Non-pigmented ciliary epithelial cell (primary cell): ENCODE measurements at regions not wholly inside any gene's neighbourhood (a gene's known extent, or its start where the extent isn't known, plus 50 kb on each side); places are given as distances from the start of the nearest gene placed in this dataset.

Source experiments
- DNase-seq: peaks from one replicate; pipeline ENCODE4 v3.0.0-alpha.2; 2010; ENCODE audit warnings: low read depth

- no peak for DNase-seq
Observed at GRCh38 chr16:64409783-64410210, 712.1 kb downstream of the CDH11 start.

DNA sequence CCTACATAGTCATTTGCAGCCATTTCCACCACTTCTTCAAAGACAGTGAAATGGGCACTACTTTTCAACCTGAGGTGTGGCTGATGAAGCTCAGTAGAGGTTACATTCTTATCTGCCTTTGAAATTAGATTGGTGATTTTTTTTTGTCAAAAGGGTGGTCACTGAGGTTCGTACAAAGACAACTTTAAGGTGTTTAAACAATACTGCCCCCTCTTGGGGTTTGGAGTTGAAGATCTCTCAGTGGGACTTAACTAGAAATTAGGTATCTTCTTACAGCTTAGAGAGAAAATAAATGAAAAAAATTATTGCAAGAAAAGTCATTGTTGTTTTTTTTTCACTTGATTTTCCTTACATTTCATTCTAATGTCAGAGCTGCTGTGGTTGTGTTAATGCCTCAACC lies 713.2 kb downstream of the CDH11 start:
- no peak for DNase-seq

GRCh38 chr16:64406770-64407181 lies 715.1 kb downstream of the CDH11 start:
- no peak for DNase-seq

DNA sequence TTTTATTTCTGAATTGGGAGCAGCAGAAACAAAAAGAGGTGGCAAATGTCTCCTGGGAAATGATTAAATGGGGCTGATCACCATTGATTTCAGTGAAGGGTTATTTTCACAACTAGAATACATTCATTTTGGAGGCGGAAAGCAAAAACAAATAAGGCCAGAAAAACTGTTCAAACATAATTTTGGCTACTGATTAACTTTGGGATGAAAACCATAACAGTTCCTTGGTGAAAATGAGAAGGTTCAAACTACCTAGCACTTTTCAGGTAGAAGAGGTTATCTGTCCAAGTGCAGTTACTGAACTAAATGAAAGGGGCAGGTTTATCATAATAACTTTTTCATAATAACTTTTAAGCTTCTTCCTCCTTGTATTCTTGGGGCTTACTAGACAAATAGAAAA lies 718.5 kb downstream of the CDH11 start:
- no peak for DNase-seq

DNA sequence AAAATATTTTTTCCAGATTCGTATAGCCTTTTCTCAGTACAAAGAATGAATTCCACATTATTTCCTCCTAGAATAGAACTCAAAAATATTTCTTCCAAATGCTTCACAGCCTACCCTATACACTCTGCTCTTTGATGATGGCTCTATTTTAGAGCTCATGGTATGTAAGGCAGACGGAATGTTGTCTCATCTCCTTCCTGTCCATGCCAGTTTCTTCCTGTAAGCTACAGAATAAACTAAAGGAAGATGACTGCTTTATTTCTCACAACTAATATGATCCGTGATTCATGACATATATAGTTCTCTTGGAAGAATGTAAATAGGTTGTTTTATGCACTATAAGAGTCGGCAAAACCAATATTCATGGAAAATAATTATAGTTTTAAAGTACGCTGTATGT lies 723.1 kb downstream of the CDH11 start:
- no peak for DNase-seq

- DNase-seq = no peak
Observed at GRCh38 chr16:64397945-64398508, 723.8 kb downstream of the CDH11 start.

GRCh38 chr16:64397042-64397441 lies 724.8 kb downstream of the CDH11 start:
- no peak for DNase-seq

DNA sequence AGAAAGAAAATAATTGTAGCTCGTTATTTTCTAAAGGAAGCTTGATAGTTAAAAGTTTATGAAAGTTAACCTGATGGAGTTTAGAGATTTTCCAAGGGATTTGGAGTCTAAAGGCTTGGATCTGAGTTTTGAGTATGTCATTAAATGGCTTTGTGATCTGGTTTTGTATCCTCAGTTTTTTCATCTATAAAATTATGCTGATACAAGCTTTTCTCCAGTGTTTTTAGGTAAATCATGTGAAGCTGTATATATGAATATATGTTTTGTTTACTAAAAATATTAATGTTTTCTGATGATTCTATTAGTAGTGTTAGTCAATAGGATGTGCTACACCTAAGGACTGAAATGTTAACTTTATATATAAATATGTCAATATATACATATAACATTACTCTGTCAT lies 727.8 kb downstream of the CDH11 start:
- DNase-seq = no peak

DNA sequence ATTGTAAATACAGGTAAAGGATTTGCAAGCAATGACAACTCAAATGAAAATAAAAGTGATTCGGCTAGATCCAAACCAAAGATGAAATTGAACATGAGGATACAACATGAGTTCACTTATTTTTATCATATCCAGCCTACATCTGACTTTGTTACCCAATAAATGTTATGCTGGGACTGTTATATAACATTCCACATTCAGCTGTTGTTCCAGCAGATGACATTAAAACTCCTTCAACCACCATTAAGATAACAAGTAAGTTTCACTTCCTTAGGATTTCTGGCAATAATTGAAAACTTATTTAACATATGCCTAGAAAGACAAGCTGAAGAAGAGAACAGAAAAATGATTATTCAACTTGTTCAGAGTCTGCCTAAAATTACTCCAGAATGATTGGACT lies 729.4 kb downstream of the CDH11 start:
- no peak for DNase-seq

DNA sequence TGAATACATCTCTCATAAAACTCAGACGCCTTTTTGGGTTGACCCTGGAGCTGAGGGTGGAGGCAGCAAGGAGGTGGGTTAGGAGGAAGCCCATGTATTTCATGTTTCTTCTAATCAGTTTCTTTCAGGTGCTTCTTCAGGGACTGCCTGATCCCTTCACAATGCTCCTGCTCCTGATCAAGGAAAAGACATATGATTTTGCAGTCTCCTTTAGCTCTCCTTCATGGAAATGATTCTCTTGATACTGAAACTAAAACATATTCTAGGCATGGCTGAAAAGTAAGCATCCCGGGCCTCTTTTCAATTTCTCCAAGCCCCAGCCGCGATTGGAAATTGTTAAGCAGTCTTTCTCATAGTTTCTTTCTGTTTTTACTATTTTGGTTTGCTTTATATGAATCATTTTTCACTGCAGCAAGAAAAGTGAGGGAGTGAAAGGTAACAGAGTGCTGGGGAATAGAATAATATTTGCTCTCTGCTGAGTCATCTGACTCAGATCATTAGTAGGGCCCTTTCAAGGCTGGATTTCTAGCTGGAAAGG lies 730.7 kb downstream of the CDH11 start:
- DNase-seq = no peak

DNA sequence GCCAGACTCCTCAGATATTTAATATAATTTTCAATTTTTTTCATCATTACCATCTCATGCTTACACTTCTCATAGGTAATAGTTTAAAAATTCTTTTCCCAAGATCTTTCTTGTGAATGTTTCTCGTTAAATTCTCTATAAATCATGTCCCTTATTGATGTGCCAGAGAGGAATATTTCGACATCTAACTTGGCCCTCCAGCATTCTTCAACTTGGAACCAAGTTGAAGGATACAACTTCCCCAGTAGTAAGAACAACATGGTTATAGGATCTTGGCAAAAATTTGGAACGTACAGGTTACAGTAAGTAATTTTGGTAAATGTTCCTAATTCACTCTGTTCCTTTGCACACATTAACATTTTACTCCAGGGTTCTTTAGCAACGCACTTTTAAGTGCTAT lies 731.8 kb downstream of the CDH11 start:
- DNase-seq = no peak

GRCh38 chr16:64384636-64385035 lies 737.2 kb downstream of the CDH11 start:
- DNase-seq = no peak

DNA sequence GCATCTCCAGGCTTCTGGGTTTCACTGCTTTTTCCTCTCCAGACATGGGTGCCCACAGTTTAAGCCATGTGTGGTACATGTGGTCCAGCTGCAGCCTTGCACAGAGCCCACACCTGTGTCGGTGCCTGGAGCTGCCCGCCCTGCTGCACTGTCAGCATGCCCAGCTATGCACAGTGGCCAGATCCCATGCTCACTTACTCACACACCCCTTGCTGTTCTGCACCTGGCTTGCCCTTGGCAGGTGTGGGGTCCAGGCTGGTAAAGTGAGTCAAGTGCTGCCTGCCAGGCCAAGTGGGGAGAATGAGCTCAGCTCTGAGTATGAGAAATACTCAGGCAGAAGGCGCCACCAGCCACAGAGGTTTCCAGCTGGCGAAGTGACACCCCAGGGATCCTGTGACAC lies 739.9 kb downstream of the CDH11 start:
- DNase-seq = no peak

DNA sequence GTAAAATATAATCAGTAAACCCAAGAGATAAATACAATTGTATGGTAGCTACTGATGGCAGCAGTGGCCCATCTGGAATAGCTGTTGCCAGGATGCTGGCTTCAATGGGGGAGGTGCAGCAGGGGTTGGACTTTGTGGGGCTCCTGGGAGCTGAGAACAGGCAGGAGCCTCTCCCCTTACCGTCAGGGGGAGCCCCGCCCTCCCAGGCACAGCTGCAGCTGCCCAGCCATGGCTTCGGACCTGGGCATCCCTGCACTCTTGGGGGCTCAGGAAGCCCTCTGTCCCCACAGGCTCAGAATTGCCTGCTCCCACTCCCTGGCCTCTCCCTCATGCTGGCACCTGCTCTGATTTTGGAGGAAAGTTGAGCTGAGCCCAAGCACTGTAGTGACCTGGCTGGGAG lies 741.1 kb downstream of the CDH11 start:
- no peak for DNase-seq

DNA sequence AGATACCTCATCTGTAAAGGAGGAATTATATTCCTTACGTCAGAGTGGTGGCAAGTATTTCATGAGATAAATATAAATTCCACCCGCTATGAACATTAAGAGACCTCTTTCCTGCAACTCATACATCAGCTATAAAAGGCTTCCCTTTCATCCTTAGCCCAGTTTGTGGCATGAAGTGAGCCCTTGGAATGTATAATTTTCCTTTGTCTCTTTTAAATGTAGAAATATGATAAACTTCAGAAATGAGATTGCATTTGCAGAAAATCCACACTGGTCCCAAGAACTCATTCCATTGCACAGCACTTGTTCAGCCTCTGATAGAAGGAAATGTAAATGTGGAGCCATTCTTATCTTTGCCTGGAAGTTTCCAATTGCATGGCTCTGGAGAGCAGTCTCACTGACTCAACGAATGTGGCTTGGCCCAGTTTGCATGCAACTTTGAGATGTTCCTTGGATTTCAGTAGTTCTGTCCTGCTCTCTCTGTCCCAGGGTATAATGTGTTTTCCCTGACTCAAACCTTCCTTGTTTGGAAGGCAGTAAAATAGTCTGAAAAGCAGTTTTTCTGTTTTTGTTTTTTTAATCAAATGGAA lies 746.4 kb downstream of the CDH11 start:
- DNase-seq = no peak

DNA sequence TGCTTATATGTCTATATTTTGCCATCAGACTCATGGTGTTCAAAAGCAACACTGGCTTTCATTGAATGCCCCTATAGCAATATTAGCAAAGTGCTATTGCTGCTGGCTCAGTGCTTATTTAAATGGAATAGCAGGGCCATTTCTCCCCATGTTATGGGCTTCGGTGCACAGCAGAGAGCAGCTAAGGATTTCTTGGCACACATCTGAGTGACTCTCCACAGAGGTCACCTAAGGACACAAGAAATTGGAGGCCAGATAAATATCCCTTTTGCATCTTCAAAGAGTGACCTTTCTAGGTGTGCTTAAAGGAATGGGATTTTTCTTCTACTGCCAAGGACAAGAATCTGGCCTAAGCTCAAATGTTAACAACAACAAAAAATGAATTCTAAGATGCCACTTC lies 751.8 kb downstream of the CDH11 start:
- no peak for DNase-seq

DNA sequence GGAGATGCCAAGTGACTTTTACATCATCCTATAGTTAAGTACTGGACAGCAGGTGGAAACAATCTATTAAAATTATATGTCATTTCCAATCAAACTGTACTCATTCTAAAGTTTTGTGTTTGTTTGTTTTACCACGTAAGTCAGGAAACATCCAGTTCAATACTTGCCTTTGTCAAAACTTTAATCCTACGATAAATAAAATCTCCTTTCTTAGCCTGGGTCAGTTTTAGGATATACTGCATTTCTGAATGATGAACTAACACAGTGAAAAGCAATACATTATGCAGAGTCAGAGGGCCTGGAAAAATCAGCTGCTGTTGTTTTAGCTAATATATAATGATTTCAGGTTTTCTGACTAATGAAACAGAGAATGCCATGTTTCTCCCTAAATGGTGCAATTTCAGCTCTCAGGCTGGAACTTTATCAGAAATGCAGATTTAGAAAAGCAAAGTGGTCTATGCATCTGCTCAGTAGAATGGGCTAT lies 756.4 kb downstream of the CDH11 start:
- no peak for DNase-seq

DNA sequence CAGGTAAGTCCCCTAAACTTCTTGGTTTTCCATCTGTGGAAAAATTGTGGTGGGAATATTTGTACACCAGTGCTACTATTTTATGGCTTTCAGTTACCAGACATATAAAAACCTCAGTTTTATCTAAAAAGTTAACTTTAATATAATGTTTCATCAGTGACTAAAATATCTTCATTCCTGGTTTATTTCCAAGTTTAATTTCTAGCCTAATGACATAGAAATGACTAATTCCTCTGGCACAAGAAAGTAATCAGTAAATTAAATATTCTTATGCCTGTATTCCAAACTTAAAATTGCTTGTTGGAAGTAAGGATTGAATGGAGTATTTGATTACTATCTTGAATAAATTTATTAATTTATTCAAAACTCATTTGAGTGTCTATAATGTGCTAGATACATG lies 757.0 kb downstream of the CDH11 start:
- DNase-seq = no peak

DNA sequence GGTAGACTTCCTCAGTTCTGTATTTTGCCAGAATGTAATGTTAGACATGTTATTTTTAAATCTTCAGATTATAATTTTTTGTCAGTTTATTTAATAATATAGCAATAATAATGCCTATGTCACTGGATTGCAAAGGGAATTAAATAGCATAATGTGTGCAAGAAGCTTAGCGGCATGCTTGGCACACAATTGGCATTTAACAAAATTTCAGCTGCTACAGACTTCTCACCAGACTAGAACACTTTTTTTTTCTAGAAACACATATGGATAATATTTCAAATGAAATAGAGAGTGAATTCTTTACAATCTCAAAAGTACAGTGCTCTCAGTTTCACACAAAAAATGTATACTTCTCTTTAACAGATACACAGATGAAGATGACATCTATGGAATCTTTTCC lies 757.4 kb downstream of the CDH11 start:
- no peak for DNase-seq

DNA sequence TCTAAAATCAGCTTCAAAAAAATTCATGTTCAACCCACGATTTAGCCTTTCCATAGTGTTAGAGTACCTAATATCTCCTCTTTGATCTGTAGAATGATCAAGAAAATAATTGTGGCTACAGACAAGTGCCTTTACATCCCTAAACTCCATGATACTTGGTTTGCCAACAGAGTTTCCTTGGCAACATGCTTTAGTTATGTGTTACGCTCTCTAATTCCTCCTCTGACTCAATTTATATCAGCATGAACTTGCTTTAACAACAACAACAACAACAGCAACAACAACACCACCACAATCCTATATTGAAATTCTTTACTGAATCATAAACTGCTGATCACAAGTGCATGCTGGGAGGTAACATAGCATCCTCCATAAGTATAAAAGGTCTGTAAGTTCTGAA lies 757.8 kb downstream of the CDH11 start:
- DNase-seq = no peak

GRCh38 chr16:64363039-64363438 lies 758.8 kb downstream of the CDH11 start:
- no peak for DNase-seq

DNA sequence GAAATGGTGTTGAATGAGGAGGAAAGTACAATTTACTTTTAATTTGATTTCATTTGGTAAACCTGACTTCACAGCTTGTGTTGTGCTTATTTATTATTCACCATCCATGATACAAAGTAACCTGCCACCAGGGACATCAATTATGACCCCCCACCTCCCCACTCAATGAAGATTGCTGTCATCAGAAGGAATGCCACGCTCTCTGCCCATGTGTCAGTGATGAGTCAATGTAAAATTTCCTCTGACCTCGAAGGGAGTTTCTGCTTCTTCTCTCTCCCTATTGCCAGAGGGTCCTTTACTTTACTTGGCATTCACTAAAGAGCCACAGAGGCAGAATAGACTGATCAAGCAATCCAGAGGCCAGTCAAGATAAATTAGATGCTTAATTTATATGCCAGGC lies 759.7 kb downstream of the CDH11 start:
- DNase-seq = no peak

GRCh38 chr16:64361753-64362152 lies 760.1 kb downstream of the CDH11 start:
- no peak for DNase-seq

GRCh38 chr16:64358291-64358690 lies 763.6 kb downstream of the CDH11 start:
- DNase-seq = no peak
